Umbilical cord (tissue), 1 donor: ENCODE measurements at regions not wholly inside any gene's neighbourhood (a gene's known extent, or its start where the extent isn't known, plus 50 kb on each side); places are given as distances from the start of the nearest gene placed in this dataset.
"Not testable (repeated sequence)": the region's sequence is repeated elsewhere in the genome, so short reads cannot be mapped to it uniquely, and the experiment has no call there.

Source experiments
- DNase-seq: peaks from one replicate; pipeline ENCODE4 v3.0.0-alpha.2; 2015; ENCODE audit warnings: low spot score

GRCh38 chr17:20938988-20939615 lies 103.7 kb downstream of the USP22 start:
- no peak for DNase-seq

GRCh38 chr17:20941872-20942271 lies 100.9 kb downstream of the USP22 start:
- DNase-seq = no peak

GRCh38 chr17:20944014-20944865 lies 98.6 kb downstream of the USP22 start:
- no peak for DNase-seq

- not testable (repeated sequence) for DNase-seq
These were observed 95.1 kb downstream of the USP22 start for GRCh38 chr17:20947708-20948107.

GRCh38 chr17:20948984-20949777 lies 93.6 kb downstream of the USP22 start:
- no peak for DNase-seq
